ENCODE measurements at regions not wholly inside any gene's neighbourhood (a gene's known extent, or its start where the extent isn't known, plus 50 kb on each side); places are given as distances from the start of the nearest gene placed in this dataset.

DNA sequence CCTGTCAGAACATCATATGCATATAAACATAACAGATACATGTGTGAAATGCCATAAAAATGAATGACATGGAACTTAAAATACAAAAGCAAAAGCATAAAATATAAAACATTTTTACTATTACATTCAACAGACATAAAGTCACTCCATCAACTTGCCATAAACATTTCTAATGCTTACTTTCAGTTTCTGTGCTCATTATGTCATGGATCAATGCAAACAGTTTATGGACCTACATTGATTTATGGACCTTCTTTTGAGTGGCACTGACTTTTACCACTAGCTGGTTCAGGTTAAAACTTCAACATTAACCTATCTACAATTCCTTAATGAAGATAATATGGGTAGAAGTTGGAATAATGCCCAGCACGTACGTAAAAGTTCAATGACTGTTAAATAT is 577.4 kb upstream of the LMCD1 start:
- TF ChIP-seq, protein P1, sequence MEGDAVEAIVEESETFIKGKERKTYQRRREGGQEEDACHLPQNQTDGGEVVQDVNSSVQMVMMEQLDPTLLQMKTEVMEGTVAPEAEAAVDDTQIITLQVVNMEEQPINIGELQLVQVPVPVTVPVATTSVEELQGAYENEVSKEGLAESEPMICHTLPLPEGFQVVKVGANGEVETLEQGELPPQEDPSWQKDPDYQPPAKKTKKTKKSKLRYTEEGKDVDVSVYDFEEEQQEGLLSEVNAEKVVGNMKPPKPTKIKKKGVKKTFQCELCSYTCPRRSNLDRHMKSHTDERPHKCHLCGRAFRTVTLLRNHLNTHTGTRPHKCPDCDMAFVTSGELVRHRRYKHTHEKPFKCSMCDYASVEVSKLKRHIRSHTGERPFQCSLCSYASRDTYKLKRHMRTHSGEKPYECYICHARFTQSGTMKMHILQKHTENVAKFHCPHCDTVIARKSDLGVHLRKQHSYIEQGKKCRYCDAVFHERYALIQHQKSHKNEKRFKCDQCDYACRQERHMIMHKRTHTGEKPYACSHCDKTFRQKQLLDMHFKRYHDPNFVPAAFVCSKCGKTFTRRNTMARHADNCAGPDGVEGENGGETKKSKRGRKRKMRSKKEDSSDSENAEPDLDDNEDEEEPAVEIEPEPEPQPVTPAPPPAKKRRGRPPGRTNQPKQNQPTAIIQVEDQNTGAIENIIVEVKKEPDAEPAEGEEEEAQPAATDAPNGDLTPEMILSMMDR (IDR thresholded peaks at IDR 0.05; ENCODE audit: low read depth, low read length), result no peak
- no peak for TF ChIP-seq POLR2A (IDR thresholded peaks at IDR 0.05; ENCODE audit: extremely low read depth, insufficient read length)

Measured in NB4 (cell line).